GM19099 (cell line): ENCODE measurements at regions not wholly inside any gene's neighbourhood (a gene's known extent, or its start where the extent isn't known, plus 50 kb on each side); places are given as distances from the start of the nearest gene placed in this dataset.

Experiments
- POLR2A ChIP-seq: IDR thresholded peaks from 3 replicates; pipeline ENCODE4 v1.6.1; 2011; ENCODE audit warnings: low read depth; ENCODE audit not compliant: insufficient read length; ENCODE audit errors: extremely low read depth

- no peak for TF ChIP-seq POLR2A
Measured at GRCh38 chr6:145026267-145026679, 709.0 kb downstream of the EPM2A start.

- no peak for TF ChIP-seq POLR2A
Measured at GRCh38 chr6:145028144-145028818, 707.0 kb downstream of the EPM2A start.

GRCh38 chr6:145031001-145031400 is 704.3 kb downstream of the EPM2A start:
- no peak for TF ChIP-seq POLR2A

- TF ChIP-seq POLR2A, result no peak
Measured at GRCh38 chr6:145031962-145032361, 703.4 kb downstream of the EPM2A start.

- no peak for TF ChIP-seq POLR2A
Measured at GRCh38 chr6:145032562-145033145, 702.7 kb downstream of the EPM2A start.

GRCh38 chr6:145034664-145035063 is 700.7 kb downstream of the EPM2A start:
- no peak for TF ChIP-seq POLR2A

GRCh38 chr6:145036236-145036635 is 699.1 kb downstream of the EPM2A start:
- TF ChIP-seq POLR2A, result no peak

- TF ChIP-seq POLR2A, result no peak
Measured at GRCh38 chr6:145036848-145037567, 698.3 kb downstream of the EPM2A start.

- TF ChIP-seq POLR2A, result no peak
Measured at GRCh38 chr6:145042559-145042958, 692.8 kb downstream of the EPM2A start.

- no peak for TF ChIP-seq POLR2A
Measured at GRCh38 chr6:145043926-145044500, 691.3 kb downstream of the EPM2A start.

- no peak for TF ChIP-seq POLR2A
Measured at GRCh38 chr6:145044641-145045246, 690.6 kb downstream of the EPM2A start.

GRCh38 chr6:145045582-145045981 is 689.7 kb downstream of the EPM2A start:
- TF ChIP-seq POLR2A, result no peak

GRCh38 chr6:145047891-145048290 is 687.4 kb downstream of the EPM2A start:
- TF ChIP-seq POLR2A, result no peak

GRCh38 chr6:145051661-145052060 is 683.7 kb downstream of the EPM2A start:
- no peak for TF ChIP-seq POLR2A

- TF ChIP-seq POLR2A, result no peak
Measured at GRCh38 chr6:145055567-145055966, 679.8 kb downstream of the EPM2A start.

- no peak for TF ChIP-seq POLR2A
Measured at GRCh38 chr6:145060714-145061113, 674.6 kb downstream of the EPM2A start.

- no peak for TF ChIP-seq POLR2A
Measured at GRCh38 chr6:145063091-145063490, 672.2 kb downstream of the EPM2A start.
